ENCODE measurements at regions not wholly inside any gene's neighbourhood (a gene's known extent, or its start where the extent isn't known, plus 50 kb on each side); places are given as distances from the start of the nearest gene placed in this dataset.

GRCh38 chr4:26136615-26137014, 184.2 kb upstream of the RBPJ start:
- H3K9me3 ChIP-seq: no peaks in the 10 kb centered on the region
- no peak overlapping the region for H3K27ac ChIP-seq
- intact Hi-C loops (cut with DNase I; ENCODE audit: low total_unique reads): no loop called here
- H3K27me3 ChIP-seq: no peaks in the 10 kb centered on the region
- TF ChIP-seq POLR2A (IDR thresholded peaks at IDR 0.05): no peak
- TF ChIP-seq CTCF (IDR thresholded peaks at IDR 0.05): no peak
- DNase-seq: no peak
- H3K4me1 ChIP-seq: no peaks in the 10 kb centered on the region
- 92 to 100% methylated on average over 2 of the region's 2 CpGs for WGBS, 2 donors
- H3K36me3 ChIP-seq (ENCODE audit: low read depth, missing control alignments): no peaks in the 10 kb centered on the region
- H3K4me3 ChIP-seq: no peak overlapping the region

GRCh38 chr4:26137288-26137687, 183.5 kb upstream of the RBPJ start:
- no peak for DNase-seq
- Histone ChIP-seq H3K27ac (no peak overlapping the region), H3K4me1 (no peaks in the 10 kb centered on the region), H3K36me3 (ENCODE audit: low read depth, missing control alignments) (no peaks in the 10 kb centered on the region), H3K4me3 (no peak overlapping the region), H3K27me3 (no peaks in the 10 kb centered on the region), H3K9me3 (no peaks in the 10 kb centered on the region)
- intact Hi-C loops (cut with DNase I; ENCODE audit: low total_unique reads): no loop called here
- no peak for TF ChIP-seq POLR2A (IDR thresholded peaks at IDR 0.05)
- TF ChIP-seq CTCF (IDR thresholded peaks at IDR 0.05): no peak
- 86 to 95% methylated on average over 5 of the region's 5 CpGs for WGBS, 2 donors

- no peaks in the 10 kb centered on the region for H3K36me3 ChIP-seq (ENCODE audit: low read depth, missing control alignments)
- H3K9me3 ChIP-seq: no peaks in the 10 kb centered on the region
- peak overlapping the region in 1 of 2 donors; percentile 76 for H3K27ac ChIP-seq
- intact Hi-C loops (cut with DNase I; ENCODE audit: low total_unique reads): no loop called here
- no peaks in the 10 kb centered on the region for H3K4me1 ChIP-seq
- DNase-seq: no peak
- 86 to 87% methylated on average over 4 of the region's 4 CpGs for WGBS, 2 donors
- no peaks in the 10 kb centered on the region for H3K27me3 ChIP-seq
- TF ChIP-seq POLR2A (IDR thresholded peaks at IDR 0.05) (no peak), CTCF (IDR thresholded peaks at IDR 0.05) (no peak)
- no peak overlapping the region for H3K4me3 ChIP-seq
Observed at GRCh38 chr4:26139310-26139924, 181.4 kb upstream of the RBPJ start.

- intact Hi-C loops (cut with DNase I; ENCODE audit: low total_unique reads): no loop called here
- Histone ChIP-seq H3K36me3 (ENCODE audit: low read depth, missing control alignments) (no peaks in the 10 kb centered on the region), H3K27ac (peak overlapping the region; percentile 5 to 76), H3K4me1 (no peaks in the 10 kb centered on the region), H3K27me3 (no peaks in the 10 kb centered on the region), H3K4me3 (no peak overlapping the region), H3K9me3 (no peaks in the 10 kb centered on the region)
- WGBS, 2 donors: 84 to 93% methylated on average over 7 to 8 of the region's 8 CpGs
- TF ChIP-seq CTCF (IDR thresholded peaks at IDR 0.05): no peak
- no peak for TF ChIP-seq POLR2A (IDR thresholded peaks at IDR 0.05)
- DNase-seq: peak; percentile 22
Observed at GRCh38 chr4:26140150-26140898, 180.5 kb upstream of the RBPJ start.

Measured in testis (tissue), 2 donors.